Left cardiac atrium (tissue), 4 donors: ENCODE measurements at regions not wholly inside any gene's neighbourhood (a gene's known extent, or its start where the extent isn't known, plus 50 kb on each side); places are given as distances from the start of the nearest gene placed in this dataset.
A peak's percentile ranks its signal among the peaks of the same experiment; 100 is the strongest.

ENCODE experiments used
- ATAC-seq, 2 donors: fragments of 200-7000 bp; cut with Tn5 transposase; one replicate each; pipeline ENCODE4 v1.9.1; 2020; ENCODE audit warnings: mild to moderate bottlenecking in 2 of 2, moderate library complexity in 2 of 2
- DNase-seq: peaks from one replicate; pipeline ENCODE4 v3.0.0-alpha.2; 2020
- intact Hi-C, 2 donors: fragments of 100-400 bp; cut with DNase I; formaldehyde crosslinking; loops; one replicate each; pipeline versions ENCODE4 v1.14.1 to v1.15.1; 2022 to 2023
- donor health status: DM: no; HTN: yes; CAD: no.
- donor health status: DM: no; HTN: yes; CAD: no; lungs with severe emphysema.
- donor health status: DM: yes; HTN: yes; CAD: no.
- donor health status: Dilated cardiomyopathy.

- no peak for ATAC-seq
- DNase-seq: no peak
- intact Hi-C loops: no loop called here
These were observed 409.1 kb upstream of the TNP1 start for GRCh38 chr2:217268978-217269377.

- ATAC-seq: no peak
- intact Hi-C loops: no loop called here
- DNase-seq: no peak
These were observed 407.9 kb upstream of the TNP1 start for GRCh38 chr2:217267758-217268157.

GRCh38 chr2:217263756-217264155, 403.9 kb upstream of the TNP1 start:
- no peak for ATAC-seq
- intact Hi-C loops: no loop called here
- no peak for DNase-seq

GRCh38 chr2:217262911-217263310, 403.0 kb upstream of the TNP1 start:
- intact Hi-C loops: no loop called here
- peak; percentile 27 to 82 for ATAC-seq
- DNase-seq: no peak

GRCh38 chr2:217261452-217261851, 401.6 kb upstream of the TNP1 start:
- intact Hi-C loops: no loop called here
- DNase-seq: no peak
- ATAC-seq: no peak

- DNase-seq: no peak
- ATAC-seq: peak in 1 of 2 donors; percentile 15
- intact Hi-C loops: no loop called here
These were observed 400.7 kb upstream of the TNP1 start for GRCh38 chr2:217260441-217261115.

GRCh38 chr2:217258170-217258569, 398.3 kb upstream of the TNP1 start:
- DNase-seq (no peak), ATAC-seq (no peak)
- intact Hi-C loops: no loop called here

- intact Hi-C loops: no loop called here
- ATAC-seq: no peak
- DNase-seq: no peak
These were observed 396.4 kb upstream of the TNP1 start for GRCh38 chr2:217256251-217256650.

- intact Hi-C loops: no loop called here
- DNase-seq (no peak), ATAC-seq (no peak)
These were observed 394.2 kb upstream of the TNP1 start for GRCh38 chr2:217254111-217254510.

- ATAC-seq (no peak), DNase-seq (no peak)
- intact Hi-C loops: no loop called here
These were observed 392.3 kb upstream of the TNP1 start for GRCh38 chr2:217252181-217252580.

- DNase-seq (no peak), ATAC-seq (no peak)
- intact Hi-C loops: no loop called here
These were observed 390.2 kb upstream of the TNP1 start for GRCh38 chr2:217250013-217250524.

GRCh38 chr2:217249121-217250012, 389.5 kb upstream of the TNP1 start:
- DNase-seq (no peak), ATAC-seq (peak in 1 of 2 donors; percentile 15)
- intact Hi-C loops: no loop called here

- peak; percentile 60 for DNase-seq
- intact Hi-C loops: no loop called here
- ATAC-seq: peak; percentile 89 to 95
These were observed 388.6 kb upstream of the TNP1 start for GRCh38 chr2:217248312-217248935.

GRCh38 chr2:217247476-217247875, 387.6 kb upstream of the TNP1 start:
- intact Hi-C loops: no loop called here
- no peak for ATAC-seq

GRCh38 chr2:217246108-217246507, 386.2 kb upstream of the TNP1 start:
- intact Hi-C loops: no loop called here
- ATAC-seq (no peak), DNase-seq (no peak)

More at GRCh38 chr2:217247476-217247875, 387.6 kb upstream of the TNP1 start:
- no peak for DNase-seq

- ATAC-seq (no peak), DNase-seq (no peak)
- intact Hi-C loops: no loop called here
These were observed 385.0 kb upstream of the TNP1 start for GRCh38 chr2:217244815-217245214.

- DNase-seq: no peak
- intact Hi-C loops: no loop called here
These were observed 383.1 kb upstream of the TNP1 start for GRCh38 chr2:217242947-217243346.

GRCh38 chr2:217231724-217232123, 371.9 kb upstream of the TNP1 start:
- DNase-seq: no peak
- intact Hi-C loops: no loop called here
- ATAC-seq: peak in 1 of 2 donors; percentile 23

More at GRCh38 chr2:217242947-217243346, 383.1 kb upstream of the TNP1 start:
- ATAC-seq: no peak

- ATAC-seq (no peak), DNase-seq (no peak)
- intact Hi-C loops: no loop called here
These were observed 371.3 kb upstream of the TNP1 start for GRCh38 chr2:217231212-217231611.

- ATAC-seq: no peak
- intact Hi-C loops: no loop called here
These were observed 368.9 kb upstream of the TNP1 start for GRCh38 chr2:217228732-217229131.

More at GRCh38 chr2:217228732-217229131, 368.9 kb upstream of the TNP1 start:
- no peak for DNase-seq
